ENCODE measurements at regions not wholly inside any gene's neighbourhood (a gene's known extent, or its start where the extent isn't known, plus 50 kb on each side); places are given as distances from the start of the nearest gene placed in this dataset.
"Not testable (repeated sequence)": the region's sequence is repeated elsewhere in the genome, so short reads cannot be mapped to it uniquely, and the experiment has no call there.

GRCh38 chr5:72760259-72760658, 56.2 kb upstream of the TNPO1 start:
- no peak for DNase-seq (ENCODE audit: low spot score)
- intact Hi-C loops (cut with DNase I): no loop called here

- intact Hi-C loops (cut with DNase I): no loop called here
- no peak for DNase-seq (ENCODE audit: low spot score)
Measured at GRCh38 chr5:72752909-72753308, 63.6 kb upstream of the TNPO1 start.

- DNase-seq (ENCODE audit: low spot score): no peak
Measured at GRCh38 chr5:72749362-72749997, 67.0 kb upstream of the TNPO1 start.

GRCh38 chr5:72747826-72748225, 68.6 kb upstream of the TNPO1 start:
- intact Hi-C loops (cut with DNase I): no loop called here
- DNase-seq (ENCODE audit: low spot score): no peak

More at GRCh38 chr5:72749362-72749997, 67.0 kb upstream of the TNPO1 start:
- intact Hi-C loops (cut with DNase I): no loop called here

- intact Hi-C loops (cut with DNase I): no loop called here
- DNase-seq (ENCODE audit: low spot score): no peak
Measured at GRCh38 chr5:72746736-72747135, 69.7 kb upstream of the TNPO1 start.

- intact Hi-C loops (cut with DNase I): no loop called here
- no peak for DNase-seq (ENCODE audit: low spot score)
Measured at GRCh38 chr5:72744136-72744535, 72.3 kb upstream of the TNPO1 start.

GRCh38 chr5:72741805-72742204, 74.7 kb upstream of the TNPO1 start:
- intact Hi-C loops (cut with DNase I): no loop called here
- DNase-seq (ENCODE audit: low spot score): no peak

GRCh38 chr5:72733810-72734209, 82.7 kb upstream of the TNPO1 start:
- intact Hi-C loops (cut with DNase I): no loop called here
- DNase-seq (ENCODE audit: low spot score): no peak

- intact Hi-C loops (cut with DNase I): no loop called here
- no peak for DNase-seq (ENCODE audit: low spot score)
Measured at GRCh38 chr5:72723581-72723980, 92.9 kb upstream of the TNPO1 start.

- intact Hi-C loops (cut with DNase I): no loop called here
Measured at GRCh38 chr5:72722792-72723452, 93.5 kb upstream of the TNPO1 start.

GRCh38 chr5:72721844-72722243, 94.6 kb upstream of the TNPO1 start:
- DNase-seq (ENCODE audit: low spot score): no peak
- intact Hi-C loops (cut with DNase I): no loop called here

More at GRCh38 chr5:72722792-72723452, 93.5 kb upstream of the TNPO1 start:
- no peak for DNase-seq (ENCODE audit: low spot score)

GRCh38 chr5:72720205-72720604, 96.3 kb upstream of the TNPO1 start:
- intact Hi-C loops (cut with DNase I): no loop called here
- no peak for DNase-seq (ENCODE audit: low spot score)

GRCh38 chr5:72711351-72711750, 105.1 kb upstream of the TNPO1 start:
- no peak for DNase-seq (ENCODE audit: low spot score)
- intact Hi-C loops (cut with DNase I): no loop called here

- intact Hi-C loops (cut with DNase I): no loop called here
- DNase-seq (ENCODE audit: low spot score): no peak
Measured at GRCh38 chr5:72709341-72709740, 107.1 kb upstream of the TNPO1 start.

- no peak for DNase-seq (ENCODE audit: low spot score)
- intact Hi-C loops (cut with DNase I): no loop called here
Measured at GRCh38 chr5:72705178-72705577, 111.3 kb upstream of the TNPO1 start.

- intact Hi-C loops (cut with DNase I): no loop called here
Measured at GRCh38 chr5:72703876-72704275, 112.6 kb upstream of the TNPO1 start.

GRCh38 chr5:72702881-72703434, 113.5 kb upstream of the TNPO1 start:
- intact Hi-C loops (cut with DNase I): no loop called here
- no peak for DNase-seq (ENCODE audit: low spot score)

More at GRCh38 chr5:72703876-72704275, 112.6 kb upstream of the TNPO1 start:
- no peak for DNase-seq (ENCODE audit: low spot score)

- intact Hi-C loops (cut with DNase I); DNase-seq (ENCODE audit: low spot score): not testable (repeated sequence)
Measured at GRCh38 chr5:72702105-72702504, 114.4 kb upstream of the TNPO1 start.

GRCh38 chr5:72698481-72698880, 118.0 kb upstream of the TNPO1 start:
- DNase-seq (ENCODE audit: low spot score): no peak
- intact Hi-C loops (cut with DNase I): no loop called here

- no peak for DNase-seq (ENCODE audit: low spot score)
- intact Hi-C loops (cut with DNase I): no loop called here
Measured at GRCh38 chr5:72697622-72698021, 118.8 kb upstream of the TNPO1 start.

GRCh38 chr5:72695659-72696058, 120.8 kb upstream of the TNPO1 start:
- DNase-seq (ENCODE audit: low spot score): no peak
- intact Hi-C loops (cut with DNase I): no loop called here
